RWPE1 (cell line): ENCODE measurements at regions not wholly inside any gene's neighbourhood (a gene's known extent, or its start where the extent isn't known, plus 50 kb on each side); places are given as distances from the start of the nearest gene placed in this dataset.

Experiments used
- CTCF ChIA-PET: fragments of 350-600 bp; sonication (Branson Sonifier 250); formaldehyde crosslinking; extraction: SDS; loops from one replicate; lab custom pipeline; 2021; lab: Yijun Ruan, JAX
- POLR2A ChIA-PET: fragments of 400-600 bp; formaldehyde crosslinking; extraction: SDS; loops from one replicate; lab custom pipeline; 2020; ENCODE audit warnings: antibody characterized with exemption; ENCODE audit not compliant: low non-redundant PET; lab: Yijun Ruan, JAX
- DNase-seq: peaks from one replicate; pipeline ENCODE4 v3.0.0; 2012; ENCODE audit warnings: low spot score
- H3K27ac ChIP-seq: fragments of 450-650 bp; 2 replicates; pipeline ENCODE4 v1.5.1; 2017
- CTCF ChIP-seq: fragments of 450-650 bp; conservative IDR thresholded peaks from 2 replicates; pipeline ENCODE4 v1.5.1; 2017; ENCODE audit warnings: low read depth, mild to moderate bottlenecking

GRCh38 chr9:105027084-105027483 lies 99.1 kb upstream of the ABCA1 start:
- CTCF ChIA-PET, result interaction anchor here (0.7 kb wide), 1 partner anchor 134 kb away, joined by 3 read pairs; no protein-coding TSS in a partner anchor
- no peak for DNase-seq
- POLR2A ChIA-PET, result interaction anchor here (0.6 kb wide), 1 partner anchor 8 kb away, joined by 3 read pairs; no protein-coding TSS in a partner anchor
- TF ChIP-seq CTCF, result no peak
- H3K27ac ChIP-seq, result no peak overlapping the region

GRCh38 chr9:105030285-105030684 lies 102.3 kb upstream of the ABCA1 start:
- no peak for TF ChIP-seq CTCF
- no peak for DNase-seq
- H3K27ac ChIP-seq, result no peak overlapping the region
- POLR2A ChIA-PET, result no interaction called here
- CTCF ChIA-PET, result interaction anchor here (0.6 to 0.7 kb wide), 2 partner anchors 30 to 343 kb away, joined by 3 to 4 read pairs; no protein-coding TSS in a partner anchor

DNA sequence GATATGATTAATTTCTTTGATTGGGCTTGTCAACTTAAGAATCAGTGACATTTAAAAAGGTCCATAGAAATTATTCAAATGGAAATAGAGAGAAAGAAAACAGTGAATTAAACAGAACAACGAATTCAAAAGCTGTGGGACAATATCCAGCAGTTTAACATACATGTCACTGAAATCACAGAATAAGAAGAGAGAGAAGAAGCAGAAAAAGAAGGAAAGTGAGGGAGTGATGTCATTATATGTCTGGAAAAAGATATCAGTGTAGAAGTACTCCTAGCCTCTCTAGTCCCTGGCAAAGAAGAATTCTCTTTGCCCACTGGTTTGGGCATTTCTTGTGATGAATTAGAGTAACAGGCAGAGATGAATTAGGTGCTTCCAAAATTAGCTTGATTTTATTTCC lies 109.2 kb upstream of the ABCA1 start:
- DNase-seq, result no peak
- ChIA-PET CTCF (no interaction called here), POLR2A (no interaction called here)
- H3K27ac ChIP-seq, result no peak overlapping the region
- no peak for TF ChIP-seq CTCF

DNA sequence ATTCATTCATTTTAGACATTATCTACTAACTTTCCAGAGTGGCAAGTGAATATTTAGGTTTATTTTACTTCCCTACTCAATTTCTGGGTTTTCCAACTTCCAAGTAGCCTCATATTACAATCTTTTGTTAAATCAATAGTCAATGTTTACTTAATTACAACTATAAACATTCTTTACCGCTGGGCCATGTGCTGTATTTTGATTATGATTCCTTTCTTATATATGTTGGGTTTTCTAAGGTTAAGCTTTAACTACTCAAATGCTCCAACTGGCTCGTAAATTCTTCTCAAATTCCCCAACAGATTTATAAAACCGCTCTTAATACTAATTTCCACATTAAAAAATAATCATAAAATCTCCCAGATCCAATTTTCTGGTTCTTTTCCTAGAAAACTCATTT lies 110.1 kb upstream of the ABCA1 start:
- TF ChIP-seq CTCF, result no peak
- ChIA-PET CTCF (no interaction called here), POLR2A (no interaction called here)
- no peak overlapping the region for H3K27ac ChIP-seq
- DNase-seq, result no peak

- ChIA-PET POLR2A (interaction anchor here (0.6 kb wide), 1 partner anchor 398 kb away, joined by 3 read pairs; no protein-coding TSS in a partner anchor), CTCF (no interaction called here)
- no peak overlapping the region for H3K27ac ChIP-seq
- DNase-seq, result no peak
- no peak for TF ChIP-seq CTCF
Observed at GRCh38 chr9:105039175-105039799, 111.3 kb upstream of the ABCA1 start.

GRCh38 chr9:105043370-105043936 lies 115.5 kb upstream of the ABCA1 start:
- ChIA-PET POLR2A (no interaction called here), CTCF (no interaction called here)
- H3K27ac ChIP-seq, result no peak overlapping the region
- no peak for DNase-seq
- TF ChIP-seq CTCF, result no peak
